Tongue (tissue), 1 donor: ENCODE measurements at regions not wholly inside any gene's neighbourhood (a gene's known extent, or its start where the extent isn't known, plus 50 kb on each side); places are given as distances from the start of the nearest gene placed in this dataset.
A peak's percentile ranks its signal among the peaks of the same experiment; 100 is the strongest.

Source experiments
- DNase-seq: peaks from one replicate; pipeline ENCODE4 v3.0.0-alpha.2; 2015

DNA sequence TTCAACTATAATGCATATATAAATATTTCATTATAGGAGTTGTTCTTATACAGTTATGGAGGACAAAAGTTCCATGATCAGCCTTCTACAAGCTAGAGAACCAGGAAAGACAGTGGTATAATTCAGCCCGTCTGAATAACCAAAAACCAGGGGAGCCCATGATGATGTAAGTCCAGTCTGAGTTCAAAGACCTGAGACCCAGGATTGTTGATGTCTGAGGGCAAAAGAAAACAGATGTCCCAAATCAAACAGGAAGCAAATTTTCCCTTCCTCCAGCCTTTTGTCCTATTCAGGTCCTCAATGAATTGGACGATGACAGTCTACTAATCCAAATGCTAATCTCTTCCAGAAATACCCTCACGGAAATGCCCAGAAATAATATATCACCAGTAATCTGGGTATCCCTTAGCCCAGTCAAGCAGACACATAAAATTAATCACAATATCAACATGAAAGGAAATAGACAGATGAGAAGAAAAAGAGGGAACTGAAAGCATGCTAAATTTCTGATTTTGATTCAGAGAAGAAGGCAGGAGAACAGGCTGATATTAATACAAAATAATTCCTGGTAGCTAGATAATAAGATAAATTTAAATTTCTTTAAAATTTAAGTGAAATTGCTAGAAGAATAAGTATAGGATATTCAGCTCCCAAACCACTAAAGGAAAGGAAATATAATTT is 255.6 kb upstream of the CTAGE1 start:
- DNase-seq: no peak

DNA sequence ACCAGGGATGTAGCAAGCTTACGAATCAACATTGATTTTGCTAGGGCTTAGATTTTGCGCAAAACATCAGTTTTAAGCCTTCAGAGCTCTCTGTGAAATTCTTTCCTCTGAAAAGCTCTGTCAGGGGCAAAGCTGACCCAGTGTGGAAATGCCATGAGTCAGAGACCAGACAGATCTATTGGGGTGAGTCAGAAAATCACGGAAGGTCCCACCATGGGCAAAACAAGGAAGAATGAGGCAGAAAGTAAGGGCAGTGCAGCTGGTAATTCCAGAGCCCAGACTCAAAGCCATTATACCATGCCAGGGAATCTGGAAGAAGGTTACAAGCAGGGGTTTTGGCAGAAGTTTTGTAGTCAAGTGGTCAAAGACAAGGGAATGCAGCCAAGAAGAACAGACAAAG is 256.6 kb upstream of the CTAGE1 start:
- DNase-seq: no peak

DNA sequence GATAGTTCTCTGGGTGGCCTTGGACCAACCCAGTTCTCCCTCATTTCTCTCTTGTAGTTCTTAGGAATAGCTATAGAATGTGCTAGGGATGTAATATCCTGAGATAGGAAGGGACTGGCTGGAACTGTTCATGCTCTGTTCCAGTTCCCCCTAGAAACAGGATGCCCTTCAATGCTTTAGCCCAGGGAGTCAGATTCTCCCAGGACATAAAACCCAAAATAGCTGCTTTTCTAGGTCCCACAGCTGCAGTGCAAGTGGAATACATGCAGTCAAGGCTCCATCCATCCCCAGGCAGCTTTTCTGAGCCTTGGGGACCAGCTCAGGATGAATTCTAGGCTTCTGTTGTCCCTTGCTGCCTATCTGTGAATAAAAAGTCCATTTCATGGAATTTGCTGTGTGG is 257.3 kb upstream of the CTAGE1 start:
- DNase-seq: no peak

DNA sequence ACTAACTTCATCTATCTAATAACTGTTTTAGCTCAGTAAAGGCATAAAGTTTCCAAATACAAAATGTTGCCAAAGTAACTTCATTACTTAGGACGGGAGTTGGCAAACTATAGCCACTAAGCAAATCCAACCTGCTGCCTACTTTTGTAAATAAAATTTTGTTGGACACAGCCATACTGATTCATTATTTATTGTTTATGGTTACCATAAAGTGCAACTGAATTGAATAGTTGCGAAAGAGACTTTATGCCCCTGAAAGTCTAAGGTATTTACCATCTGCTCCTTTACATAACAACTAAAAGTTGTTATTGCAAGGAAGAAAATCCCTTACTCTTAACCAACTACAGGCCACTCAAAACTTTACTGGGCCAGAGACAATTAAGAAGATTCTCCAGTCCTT is 256.7 kb upstream of the RBBP8 start:
- DNase-seq: no peak

DNA sequence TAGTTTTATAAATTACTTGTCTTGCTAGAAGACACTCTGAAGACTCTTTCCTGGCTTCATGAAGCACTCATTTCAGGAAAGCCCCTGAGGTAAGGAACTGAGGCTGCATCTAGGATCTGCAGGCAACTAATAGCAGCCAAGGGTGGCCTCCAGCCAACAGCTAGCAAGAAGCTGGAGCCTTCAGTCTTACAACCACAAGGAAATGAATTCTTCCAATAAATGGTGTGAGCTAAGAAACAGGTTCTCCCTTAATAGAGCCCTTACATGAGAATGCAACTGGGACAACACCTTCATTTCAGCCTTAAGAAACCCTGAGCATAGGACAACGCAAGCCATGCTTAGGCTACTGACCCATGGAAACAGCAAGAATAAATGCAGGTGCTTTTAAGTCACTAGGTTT is 254.6 kb upstream of the RBBP8 start:
- peak; percentile 25 for DNase-seq

DNA sequence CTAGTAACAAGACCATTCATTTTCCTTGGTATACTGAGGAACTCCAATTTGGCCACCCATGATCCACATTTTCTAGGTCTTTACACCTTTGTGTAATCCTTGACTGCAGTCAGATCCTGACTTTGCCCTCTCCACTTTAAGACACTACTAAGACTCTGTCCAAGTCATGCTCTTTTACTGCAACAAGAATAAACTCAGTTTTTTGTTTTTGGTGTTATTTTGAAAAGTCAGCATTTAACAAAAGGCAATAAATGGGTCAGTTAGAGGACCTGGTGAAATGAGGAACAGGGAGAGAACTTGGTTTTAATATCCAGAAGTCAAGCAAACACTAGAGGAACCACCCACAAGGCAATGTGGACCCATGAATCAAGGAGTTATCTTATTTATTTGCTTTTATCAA is 252.2 kb upstream of the RBBP8 start:
- DNase-seq: no peak

- no peak for DNase-seq
Measured at GRCh38 chr18:22681908-22682307, 251.2 kb upstream of the RBBP8 start.

GRCh38 chr18:22682720-22683119 is 250.4 kb upstream of the RBBP8 start:
- no peak for DNase-seq

GRCh38 chr18:22683196-22683676 is 249.9 kb upstream of the RBBP8 start:
- DNase-seq: peak; percentile 88

DNA sequence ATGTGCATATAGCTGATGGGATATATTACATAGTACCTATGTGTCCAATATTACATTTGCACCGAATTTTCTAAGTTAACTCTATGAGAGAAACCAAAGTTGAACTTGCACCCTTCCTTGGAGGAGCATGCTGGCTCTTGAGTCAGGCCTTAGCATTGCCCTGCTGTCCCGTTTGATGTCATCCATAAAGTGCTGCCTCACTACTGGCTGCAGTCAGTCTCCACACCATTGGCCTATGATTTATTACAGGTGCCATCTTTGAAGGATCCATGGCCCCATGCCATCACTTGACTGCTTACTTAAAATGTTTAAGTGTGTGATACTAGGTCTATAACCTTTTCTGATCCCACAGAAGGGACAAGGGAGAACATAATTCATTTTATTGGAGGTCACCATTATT is 249.3 kb upstream of the RBBP8 start:
- no peak for DNase-seq

DNA sequence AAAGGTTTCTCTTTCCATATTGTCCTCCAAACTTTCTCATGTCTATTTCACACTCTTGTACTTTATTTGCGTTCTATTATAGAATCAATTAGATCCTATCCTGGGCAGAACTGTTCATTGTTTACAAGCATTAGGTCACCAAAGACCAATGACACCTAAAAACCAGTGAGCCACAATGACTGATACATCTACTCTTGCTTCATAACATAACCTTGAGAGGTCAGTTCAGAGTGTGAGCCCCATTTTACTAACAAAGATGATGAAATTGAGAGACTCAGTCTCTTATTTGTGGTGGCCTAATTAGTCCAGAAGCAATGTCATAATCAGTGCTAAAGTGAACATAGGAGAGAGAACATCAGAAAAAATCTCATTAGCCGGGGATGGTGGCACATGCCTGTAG is 248.9 kb upstream of the RBBP8 start:
- DNase-seq: no peak

DNA sequence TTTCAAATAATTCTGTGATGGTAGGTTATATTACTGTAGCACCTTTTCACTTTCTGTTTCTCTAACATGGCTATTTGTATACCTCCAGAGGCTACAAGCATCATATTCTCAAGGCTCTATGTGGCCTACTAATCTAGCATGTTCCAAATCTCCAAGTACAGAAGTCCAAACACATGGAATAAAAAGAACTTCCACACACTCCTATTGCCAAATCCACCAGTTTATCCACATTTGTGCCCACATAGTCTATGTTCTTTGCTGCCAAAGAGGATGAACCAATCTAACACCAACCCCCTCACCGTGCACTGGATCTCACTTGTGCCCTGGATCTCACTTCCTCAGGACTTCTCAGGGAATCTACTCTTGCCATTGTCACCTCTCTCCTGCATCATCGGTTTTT is 247.3 kb upstream of the RBBP8 start:
- DNase-seq: no peak

- DNase-seq: no peak
Measured at GRCh38 chr18:22687892-22688680, 245.0 kb upstream of the RBBP8 start.

- DNase-seq: no peak
Measured at GRCh38 chr18:22688877-22689496, 244.1 kb upstream of the RBBP8 start.

- DNase-seq: no peak
Measured at GRCh38 chr18:22689712-22690111, 243.4 kb upstream of the RBBP8 start.

GRCh38 chr18:22690556-22690955 is 242.6 kb upstream of the RBBP8 start:
- DNase-seq: no peak

DNA sequence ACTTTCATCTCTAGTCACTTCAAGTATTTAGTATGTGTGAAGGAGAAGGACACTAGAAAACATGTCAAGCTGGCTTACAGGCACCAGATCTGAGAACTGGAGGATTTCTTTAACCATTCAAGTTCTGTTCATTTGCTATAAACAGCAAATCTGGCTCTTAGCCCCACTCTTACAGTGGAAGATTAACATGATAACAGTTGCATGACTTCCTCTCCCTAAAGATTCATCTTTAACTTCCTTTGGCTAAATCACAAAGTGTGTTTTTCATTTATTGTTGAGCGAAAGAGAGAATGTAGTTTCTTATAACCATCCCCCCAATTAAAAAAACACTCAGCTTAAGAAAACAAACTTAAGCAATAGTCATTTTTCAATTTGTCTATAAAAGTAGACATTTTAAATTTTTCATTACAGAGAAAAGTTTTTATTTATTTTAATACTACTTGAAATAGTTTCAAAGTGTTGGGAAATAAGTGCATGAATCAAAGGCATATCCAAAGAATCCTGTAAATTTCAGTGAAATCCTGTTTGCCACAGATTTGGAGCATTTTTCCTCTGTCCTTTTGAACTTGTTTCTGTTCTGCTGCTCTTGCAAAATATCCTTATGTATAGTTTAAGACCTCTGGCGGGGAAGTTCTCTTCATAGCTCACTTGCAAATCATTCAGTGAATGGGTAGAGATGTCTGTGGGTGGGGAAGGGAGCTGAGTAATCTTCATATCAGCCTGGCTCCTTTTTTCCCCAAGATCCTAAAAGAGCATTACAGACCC is 241.0 kb upstream of the RBBP8 start:
- DNase-seq: peak; percentile 27

- no peak for DNase-seq
Measured at GRCh38 chr18:22694954-22695353, 238.2 kb upstream of the RBBP8 start.

DNA sequence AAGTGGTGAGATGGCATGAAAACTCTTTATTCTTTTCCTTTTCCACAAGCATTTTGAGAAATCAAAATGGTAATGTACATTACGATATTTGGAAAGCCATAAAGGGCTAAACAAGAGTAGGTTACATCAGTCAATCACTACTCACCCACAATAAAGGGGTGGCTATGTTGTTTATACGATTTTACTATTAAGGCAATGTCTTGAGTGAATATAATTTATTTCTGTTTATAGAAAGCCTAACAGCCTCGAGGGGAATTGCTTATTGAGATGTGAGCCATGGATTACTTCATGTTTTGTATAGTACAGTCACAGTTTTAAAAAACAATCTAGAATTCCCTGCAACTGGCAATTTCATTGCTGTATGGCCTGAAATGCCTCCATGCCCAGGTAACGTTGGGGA is 237.5 kb upstream of the RBBP8 start:
- no peak for DNase-seq

DNA sequence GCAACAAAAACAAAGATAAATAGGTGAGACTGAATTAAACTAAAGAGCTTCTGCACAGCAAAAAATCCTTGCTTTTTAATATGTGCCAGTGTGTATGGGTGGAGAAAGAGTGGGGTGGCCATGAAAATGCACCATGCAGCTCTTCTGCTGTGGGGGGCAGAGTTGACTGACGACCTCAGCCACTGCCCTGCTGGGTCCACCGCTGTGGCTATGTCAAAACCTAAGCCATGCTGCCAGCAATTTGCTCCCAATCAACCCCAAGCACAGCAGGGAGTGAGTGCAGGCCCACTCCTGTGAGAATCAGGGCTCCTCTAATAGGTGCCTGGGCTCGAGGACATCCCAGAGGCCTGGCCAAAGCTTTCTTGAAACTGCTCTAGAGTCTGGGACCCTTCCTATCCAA is 235.6 kb upstream of the RBBP8 start:
- DNase-seq: no peak

DNA sequence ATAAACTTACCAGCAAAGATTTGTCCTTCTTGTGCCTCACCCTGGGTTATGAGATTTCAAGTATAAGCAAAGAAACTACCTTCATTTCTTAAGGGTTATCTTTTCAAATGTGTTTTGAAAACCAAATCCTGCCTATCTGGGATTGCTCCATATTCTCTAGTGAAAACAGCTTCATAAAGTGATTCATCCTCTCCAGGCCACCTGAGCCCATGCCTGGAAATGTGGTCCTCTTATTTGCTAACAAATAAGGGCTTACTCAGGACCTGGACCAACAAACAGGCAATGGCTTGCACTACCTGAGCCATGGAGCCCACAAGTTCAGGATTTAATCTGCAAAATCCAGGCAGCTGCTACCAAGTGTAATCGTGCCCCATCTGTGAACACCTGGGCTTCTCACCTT is 234.4 kb upstream of the RBBP8 start:
- no peak for DNase-seq

GRCh38 chr18:22699629-22700028 is 233.5 kb upstream of the RBBP8 start:
- DNase-seq: no peak

GRCh38 chr18:22700920-22701319 is 232.2 kb upstream of the RBBP8 start:
- DNase-seq: no peak
